ENCODE measurements at regions not wholly inside any gene's neighbourhood (a gene's known extent, or its start where the extent isn't known, plus 50 kb on each side); places are given as distances from the start of the nearest gene placed in this dataset.

GRCh38 chr11:92852229-92852628, 117.2 kb upstream of the MTNR1B start:
- TF ChIP-seq POLR2A (IDR thresholded peaks at IDR 0.05; ENCODE audit: low read length): no peak
- TF ChIP-seq GATA1 (IDR thresholded peaks at IDR 0.05; ENCODE audit: low read depth, low read length): no peak
